GM21367 (cell line): ENCODE measurements at regions not wholly inside any gene's neighbourhood (a gene's known extent, or its start where the extent isn't known, plus 50 kb on each side); places are given as distances from the start of the nearest gene placed in this dataset.

ENCODE experiments used
- ATAC-seq: cut with Tn5 transposase; IDR thresholded peaks from one replicate; pipeline ENCODE4 v1.9.1; 2021; ENCODE audit not compliant: unreplicated experiment

- no peak for ATAC-seq
Observed at GRCh38 chr14:22007784-22008412, 334.3 kb upstream of the OR4E1 start.

- no peak for ATAC-seq
Observed at GRCh38 chr14:22007363-22007762, 333.7 kb upstream of the OR4E1 start.

DNA sequence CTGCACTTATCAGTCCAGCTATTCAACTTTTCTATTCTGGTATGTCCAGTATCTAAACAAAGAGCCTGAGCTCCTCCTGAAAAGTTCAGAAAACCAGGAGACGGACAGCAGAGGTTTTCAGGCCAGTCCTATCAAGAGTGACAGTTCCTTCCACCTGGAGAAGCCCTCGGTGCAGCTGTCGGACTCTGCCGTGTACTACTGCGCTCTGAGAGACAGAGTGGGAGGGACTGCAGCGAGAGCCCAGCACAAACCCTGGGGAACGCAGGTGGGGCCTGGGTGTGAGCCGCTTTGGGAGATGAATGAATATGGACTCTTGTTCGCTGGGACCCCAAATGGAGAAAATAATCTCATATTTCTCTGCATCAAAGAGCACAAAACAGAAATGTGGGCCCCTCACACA is 329.8 kb upstream of the OR4E1 start:
- no peak for ATAC-seq

DNA sequence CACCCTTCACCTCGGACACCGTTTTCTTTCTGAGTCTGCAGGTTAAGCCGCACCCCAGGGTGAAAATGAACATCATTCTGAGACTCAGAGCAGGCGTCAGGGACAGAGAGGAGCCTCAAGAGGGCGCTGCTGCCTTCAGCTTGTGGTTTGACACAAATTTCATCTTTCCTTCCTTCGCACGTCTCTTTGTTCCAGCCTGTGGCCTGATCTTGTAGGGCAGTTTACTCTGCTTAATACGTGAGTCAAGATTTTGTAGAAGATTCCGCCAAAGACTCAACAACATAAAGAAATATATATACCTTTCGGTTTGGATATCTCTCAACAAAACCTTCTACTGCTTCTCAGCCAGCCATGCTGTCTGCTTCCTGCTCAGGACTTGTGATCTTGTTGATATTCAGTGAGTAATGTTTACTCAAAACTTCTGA is 329.3 kb upstream of the OR4E1 start:
- ATAC-seq, result no peak

DNA sequence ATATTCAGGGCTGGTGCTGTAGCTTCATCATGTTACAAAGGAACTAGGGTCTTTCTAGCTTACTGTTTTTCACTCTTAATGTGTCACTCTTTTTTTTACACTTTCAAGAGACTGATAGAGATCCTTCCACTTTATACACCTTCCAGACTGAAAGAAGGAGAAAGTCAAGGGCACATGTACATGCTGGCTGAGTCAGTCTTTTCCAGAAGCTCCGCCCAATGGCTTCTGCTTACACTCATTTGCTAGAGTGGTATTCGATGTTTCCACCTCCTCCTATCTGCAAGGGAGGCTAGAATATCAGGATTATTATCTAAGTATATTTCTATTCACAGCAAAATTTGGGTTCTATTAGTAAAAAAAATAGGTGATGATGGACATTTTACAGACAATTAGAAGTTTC is 325.8 kb upstream of the OR4E1 start:
- no peak for ATAC-seq

DNA sequence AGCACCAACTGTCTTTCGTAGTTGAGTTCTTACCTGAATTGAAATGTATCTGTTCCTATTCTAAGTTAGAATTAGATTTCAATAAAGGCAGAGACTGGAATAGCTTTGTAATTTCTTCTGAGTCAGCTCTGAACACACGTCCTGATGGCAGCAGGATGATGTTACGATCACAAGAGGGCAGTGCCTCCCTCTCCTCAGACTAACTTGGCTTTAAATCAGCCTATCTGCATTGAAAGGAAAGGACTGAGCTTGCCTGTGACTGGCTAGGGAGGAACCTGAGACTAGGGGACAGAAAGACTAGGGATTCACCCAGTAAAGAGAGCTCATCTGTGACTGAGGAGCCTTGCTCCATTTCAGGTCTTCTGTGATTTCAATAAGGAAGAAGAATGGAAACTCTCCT is 323.7 kb upstream of the OR4E1 start:
- ATAC-seq, result no peak

GRCh38 chr14:21995332-21995731 is 321.7 kb upstream of the OR4E1 start:
- ATAC-seq, result no peak

GRCh38 chr14:21993837-21994236 is 320.2 kb upstream of the OR4E1 start:
- no peak for ATAC-seq

GRCh38 chr14:21993070-21993469 is 319.5 kb upstream of the OR4E1 start:
- no peak for ATAC-seq

DNA sequence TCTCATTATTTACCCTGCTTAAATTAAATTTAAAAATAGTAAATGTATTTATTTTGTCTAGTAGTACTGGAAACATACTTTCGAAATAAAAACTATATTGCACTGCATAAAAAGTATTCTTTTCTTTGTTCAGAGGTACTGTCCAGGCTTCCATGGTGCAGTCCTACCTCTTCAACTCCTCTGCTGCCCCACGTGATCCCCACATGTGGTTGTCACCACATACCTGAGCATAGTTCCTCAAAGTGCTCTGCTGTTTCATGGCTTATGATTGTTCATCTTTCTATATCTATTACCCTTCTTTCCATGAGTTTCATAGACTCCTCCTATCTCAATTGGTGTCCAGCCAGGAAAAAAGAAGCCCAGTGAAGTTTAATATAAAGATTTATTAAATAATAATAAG is 317.5 kb upstream of the OR4E1 start:
- no peak for ATAC-seq

GRCh38 chr14:21990116-21990515 is 316.5 kb upstream of the OR4E1 start:
- ATAC-seq, result no peak

DNA sequence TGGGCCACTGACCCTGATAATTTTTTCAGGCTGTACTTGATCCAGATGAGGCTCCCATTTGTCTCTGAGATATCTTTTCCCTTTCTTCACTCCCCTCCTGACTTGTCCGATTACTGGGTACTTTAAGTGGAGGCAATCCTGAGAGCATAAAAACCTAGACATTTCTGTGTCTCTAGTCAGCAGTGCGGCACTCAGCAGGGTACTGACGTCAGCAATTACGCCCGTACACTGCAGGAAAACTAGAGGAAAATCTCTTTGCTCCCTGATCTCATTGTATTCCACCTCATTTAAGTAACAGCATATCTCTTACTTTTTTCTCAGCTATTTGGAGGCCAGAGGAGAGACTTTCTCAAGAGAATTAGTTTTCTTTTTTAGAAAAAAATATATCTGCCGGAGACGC is 315.5 kb upstream of the OR4E1 start:
- no peak for ATAC-seq

DNA sequence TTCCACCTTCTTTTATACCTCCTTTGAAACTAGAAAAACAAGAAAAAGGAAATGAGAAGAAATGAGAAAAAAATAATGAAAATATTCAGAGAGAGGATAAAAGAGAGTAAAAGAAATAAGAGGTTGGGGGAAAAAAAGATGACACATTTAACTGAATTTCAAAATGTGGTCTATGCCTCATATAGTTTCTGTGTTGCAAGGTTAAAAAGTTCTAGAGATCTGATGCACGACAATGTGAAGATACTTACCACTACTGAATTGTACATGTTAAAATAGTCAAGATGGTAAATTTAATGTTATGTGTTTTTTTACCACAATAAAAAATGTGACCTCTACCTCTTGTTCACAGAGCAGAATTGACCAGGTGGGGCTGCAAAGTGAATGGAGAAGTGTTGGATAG is 314.8 kb upstream of the OR4E1 start:
- ATAC-seq, result no peak

DNA sequence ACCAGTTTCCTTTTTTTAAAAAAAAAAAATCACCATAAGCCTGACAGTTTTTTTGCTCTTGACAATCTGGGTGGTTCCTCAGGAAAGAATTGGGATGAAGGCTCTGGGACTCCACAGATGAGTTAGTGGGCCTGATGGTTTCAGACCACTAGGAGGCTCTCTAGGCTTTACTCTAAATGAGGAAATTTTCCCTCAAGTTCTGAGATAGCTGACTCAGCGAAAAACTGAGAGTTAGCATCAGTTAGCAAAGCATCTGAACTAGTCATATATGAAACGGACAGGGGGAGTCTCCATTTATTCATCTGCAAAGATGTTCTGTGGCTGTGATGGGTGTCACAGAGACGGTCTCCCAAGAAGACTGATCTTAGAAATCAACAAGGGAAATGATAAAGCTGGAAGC is 314.3 kb upstream of the OR4E1 start:
- ATAC-seq, result no peak

DNA sequence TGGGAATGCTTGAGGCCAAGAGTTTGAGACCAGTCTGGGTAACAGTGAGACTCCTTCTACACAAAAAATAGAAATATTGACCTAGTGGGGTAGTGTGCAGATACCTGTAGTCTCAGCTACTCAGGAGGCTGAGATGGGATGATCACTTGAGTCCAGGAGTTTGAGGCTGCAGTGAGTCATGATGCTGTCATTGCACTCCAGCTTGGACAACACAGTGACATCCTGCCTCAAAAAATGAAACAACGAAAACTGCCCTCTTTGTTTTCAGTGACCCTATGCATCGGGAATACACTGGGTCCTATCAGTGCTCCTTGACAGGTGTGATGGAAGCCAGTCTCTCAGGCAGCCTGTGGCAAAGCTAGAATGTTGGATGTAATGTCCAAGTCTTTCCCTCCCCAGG is 311.5 kb upstream of the OR4E1 start:
- ATAC-seq, result no peak

DNA sequence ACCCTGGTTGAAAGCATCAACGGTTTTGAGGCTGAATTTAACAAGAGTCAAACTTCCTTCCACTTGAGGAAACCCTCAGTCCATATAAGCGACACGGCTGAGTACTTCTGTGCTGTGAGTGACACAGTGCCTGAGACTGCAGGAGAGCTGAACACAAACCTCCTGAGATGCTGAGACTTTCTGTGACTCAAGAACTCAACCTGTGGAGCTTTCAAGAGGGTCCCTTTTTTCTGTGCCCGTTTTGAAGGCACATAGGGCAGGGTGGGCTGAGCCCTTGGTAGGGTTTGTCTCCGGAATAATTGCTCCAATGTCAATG is 305.3 kb upstream of the OR4E1 start:
- ATAC-seq, result no peak

DNA sequence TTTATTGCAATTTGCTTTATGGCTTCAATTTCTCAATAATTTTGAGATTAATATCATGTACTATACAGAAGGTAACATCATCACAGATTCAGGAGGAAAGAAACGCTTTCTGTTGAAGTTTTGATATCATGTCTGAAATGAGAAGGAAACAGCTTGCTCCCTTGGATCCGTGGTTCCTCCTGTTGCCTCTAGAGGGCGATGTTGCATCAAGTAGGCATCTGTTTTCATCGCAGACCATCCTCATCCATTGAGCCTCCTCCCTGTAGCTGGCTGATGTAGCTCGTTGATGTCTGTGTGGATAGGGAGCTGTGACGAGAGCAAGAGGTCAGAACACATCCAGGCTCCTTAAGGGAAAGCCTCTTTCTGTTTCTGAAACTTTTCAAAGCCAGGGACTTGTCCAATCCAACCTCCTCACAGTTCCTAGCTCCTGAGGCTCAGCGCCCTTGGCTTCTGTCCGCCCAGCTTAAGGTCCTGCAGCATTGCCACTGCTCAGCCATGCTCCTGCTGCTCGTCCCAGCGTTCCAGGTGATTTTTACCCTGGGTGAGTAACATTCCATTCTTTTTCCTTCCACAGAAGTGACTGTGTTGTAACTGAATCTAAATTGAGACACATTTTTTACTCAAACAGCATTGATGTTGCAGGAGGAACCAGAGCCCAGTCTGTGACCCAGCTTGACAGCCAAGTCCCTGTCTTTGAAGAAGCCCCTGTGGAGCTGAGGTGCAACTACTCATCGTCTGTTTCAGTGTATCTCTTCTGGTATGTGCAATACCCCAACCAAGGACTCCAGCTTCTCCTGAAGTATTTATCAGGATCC is 304.8 kb upstream of the OR4E1 start:
- ATAC-seq, result no peak

DNA sequence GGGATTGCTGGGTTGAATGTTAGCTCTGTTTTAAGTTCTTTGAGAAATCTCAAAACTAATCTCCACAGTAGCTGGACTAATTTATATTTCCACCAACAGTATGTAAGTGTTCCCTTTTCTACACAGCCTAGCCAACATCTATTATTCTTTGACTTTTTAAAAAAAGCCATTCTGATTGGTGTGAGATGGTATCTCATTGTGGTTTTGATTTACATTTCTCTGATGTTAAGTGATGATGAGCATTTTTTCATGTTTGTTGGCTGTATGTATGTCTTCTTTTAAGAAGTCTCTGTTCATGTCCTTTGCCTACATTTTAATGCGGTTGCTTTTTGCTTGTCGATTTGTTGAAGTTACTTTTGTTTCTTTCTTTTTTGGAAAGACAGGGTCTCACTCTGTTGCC is 301.1 kb upstream of the OR4E1 start:
- ATAC-seq, result no peak

DNA sequence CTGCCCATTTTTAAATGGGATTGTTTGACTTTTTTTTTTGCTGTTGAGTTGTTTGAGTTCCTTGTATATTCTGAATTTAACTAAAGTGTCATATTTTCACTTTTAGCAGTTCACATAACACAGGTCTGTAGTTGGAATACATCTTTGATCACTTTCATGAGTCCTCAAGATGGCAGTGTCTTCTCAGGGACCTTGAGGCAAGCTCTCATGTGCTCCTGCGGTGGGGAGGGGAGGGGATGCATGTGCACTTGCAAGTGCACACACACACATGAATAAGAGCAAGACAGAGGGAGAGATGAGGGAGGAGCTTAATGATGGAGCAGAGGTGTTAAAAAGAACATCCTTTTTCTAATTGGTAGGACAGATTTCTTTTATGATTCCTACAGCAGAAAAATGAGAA is 291.4 kb upstream of the OR4E1 start:
- no peak for ATAC-seq

GRCh38 chr14:21964180-21964579 is 290.6 kb upstream of the OR4E1 start:
- ATAC-seq, result no peak

- no peak for ATAC-seq
Observed at GRCh38 chr14:21960636-21961035, 287.0 kb upstream of the OR4E1 start.

GRCh38 chr14:21941885-21942284 is 268.3 kb upstream of the OR4E1 start:
- ATAC-seq, result no peak
